OCI-LY7 (cell line): ENCODE measurements at regions not wholly inside any gene's neighbourhood (a gene's known extent, or its start where the extent isn't known, plus 50 kb on each side); places are given as distances from the start of the nearest gene placed in this dataset.

ENCODE experiments used
- CTCF ChIP-seq: fragments of 200-600 bp; sonication (generic); conservative IDR thresholded peaks from 2 replicates; pipeline ENCODE4 v1.5.1; 2014; ENCODE audit warnings: mild to moderate bottlenecking, antibody characterized with exemption, low read length, moderate library complexity, mixed read lengths
- EZH2phosphoT487 ChIP-seq: fragments of 200-600 bp; sonication (generic); IDR thresholded peaks from 2 replicates; pipeline ENCODE4 v1.6.1; 2018; ENCODE audit warnings: low read depth, borderline replicate concordance, mild to moderate bottlenecking, mixed run types, antibody characterized with exemption, low read length, moderate library complexity, mixed read lengths

- TF ChIP-seq CTCF, result no peak
- TF ChIP-seq EZH2phosphoT487, result no peak
Measured at GRCh38 chr4:181849472-181849871, 393.7 kb upstream of the TENM3 start.
